ENCODE measurements at regions not wholly inside any gene's neighbourhood (a gene's known extent, or its start where the extent isn't known, plus 50 kb on each side); places are given as distances from the start of the nearest gene placed in this dataset.

GRCh38 chr6:112800916-112801315 is 453.8 kb downstream of the RFPL4B start:
- DNase-seq (ENCODE audit: low spot score): no peak

GRCh38 chr6:112801468-112802080 is 454.4 kb downstream of the RFPL4B start:
- no peak for DNase-seq (ENCODE audit: low spot score)

- DNase-seq (ENCODE audit: low spot score): no peak
Observed at GRCh38 chr6:112802144-112802543, 455.0 kb downstream of the RFPL4B start.

- DNase-seq (ENCODE audit: low spot score): no peak
Observed at GRCh38 chr6:112804638-112805330, 457.7 kb downstream of the RFPL4B start.

GRCh38 chr6:112806163-112806865 is 459.2 kb downstream of the RFPL4B start:
- DNase-seq (ENCODE audit: low spot score): no peak

- no peak for DNase-seq (ENCODE audit: low spot score)
Observed at GRCh38 chr6:112821476-112821875, 474.3 kb downstream of the RFPL4B start.

GRCh38 chr6:112822769-112823168 is 475.6 kb downstream of the RFPL4B start:
- DNase-seq (ENCODE audit: low spot score): no peak

GRCh38 chr6:112827793-112828192 is 480.7 kb downstream of the RFPL4B start:
- no peak for DNase-seq (ENCODE audit: low spot score)

- DNase-seq (ENCODE audit: low spot score): no peak
Observed at GRCh38 chr6:112831022-112831421, 483.9 kb downstream of the RFPL4B start.

- DNase-seq (ENCODE audit: low spot score): no peak
Observed at GRCh38 chr6:112833581-112834131, 486.5 kb downstream of the RFPL4B start.

- DNase-seq (ENCODE audit: low spot score): no peak
Observed at GRCh38 chr6:112835078-112835477, 487.9 kb downstream of the RFPL4B start.

- no peak for DNase-seq (ENCODE audit: low spot score)
Observed at GRCh38 chr6:112839525-112839961, 492.4 kb downstream of the RFPL4B start.

- no peak for DNase-seq (ENCODE audit: low spot score)
Observed at GRCh38 chr6:112841553-112842329, 494.6 kb downstream of the RFPL4B start.

GRCh38 chr6:112842330-112842685 is 495.2 kb downstream of the RFPL4B start:
- DNase-seq (ENCODE audit: low spot score): no peak

GRCh38 chr6:112846681-112847080 is 499.6 kb downstream of the RFPL4B start:
- DNase-seq (ENCODE audit: low spot score): no peak

GRCh38 chr6:112851146-112851545 is 504.0 kb downstream of the RFPL4B start:
- no peak for DNase-seq (ENCODE audit: low spot score)

GRCh38 chr6:112853162-112853561 is 506.0 kb downstream of the RFPL4B start:
- no peak for DNase-seq (ENCODE audit: low spot score)

GRCh38 chr6:112863753-112864152 is 516.6 kb downstream of the RFPL4B start:
- DNase-seq (ENCODE audit: low spot score): no peak

- no peak for DNase-seq (ENCODE audit: low spot score)
Observed at GRCh38 chr6:112865131-112865530, 518.0 kb downstream of the RFPL4B start.

GRCh38 chr6:112874881-112875280 is 527.8 kb downstream of the RFPL4B start:
- no peak for DNase-seq (ENCODE audit: low spot score)

GRCh38 chr6:112877134-112878100 is 530.3 kb downstream of the RFPL4B start:
- DNase-seq (ENCODE audit: low spot score): no peak

Data from activated CD4-positive, alpha-beta T cell treated with anti-CD3 and anti-CD28 coated beads, Interleukin-2, Interleukin-4, amounts not matched to agents 100 ng/mL and 50 ng/mL, durations not matched to agents 16 hours and 8 hours (primary cell).